ENCODE measurements at regions not wholly inside any gene's neighbourhood (a gene's known extent, or its start where the extent isn't known, plus 50 kb on each side); places are given as distances from the start of the nearest gene placed in this dataset.

DNA sequence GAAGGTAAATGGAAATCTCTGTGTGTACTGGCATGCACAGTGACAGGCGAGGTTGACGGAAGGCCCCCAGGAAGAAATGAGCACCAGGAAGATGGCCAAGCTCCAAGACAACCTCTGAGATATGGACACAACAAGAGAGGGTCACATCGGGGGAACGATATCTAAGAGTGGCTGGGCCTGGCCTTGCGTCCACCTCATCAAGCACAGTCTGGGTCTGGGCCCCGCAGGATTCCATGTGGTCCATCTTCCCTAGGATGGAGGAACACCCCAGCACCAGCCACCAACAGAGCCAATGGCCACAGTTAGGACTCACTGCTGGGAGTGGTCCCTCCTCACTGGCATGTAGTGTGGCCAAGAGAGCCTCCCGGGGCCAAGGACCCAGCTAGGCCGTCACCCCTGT, 272.6 kb upstream of the AGTR2 start:
- Histone ChIP-seq H3K14ac (replicated peaks; ENCODE audit: low read depth, low read length) (no peak overlapping the region), H3K4ac (ENCODE audit: low read depth, low read length) (no peak overlapping the region), H4K91ac (ENCODE audit: insufficient read depth, low read depth, low read length) (no peak overlapping the region), H4K20me1 (ENCODE audit: insufficient read depth, low read length) (no peaks in the 10 kb centered on the region; the same call in 1 of the 2 replicates), H3K9me3 (ENCODE audit: control insufficient read depth, insufficient read depth, low read length) (peaks cover 14% of the 10 kb centered on the region; the same call in 1 of the 2 replicates), H2BK20ac (ENCODE audit: low read depth, low read length) (no peak overlapping the region), H2AK5ac (ENCODE audit: low read depth, low read length) (no peak overlapping the region), H2AFZ (replicated peaks; ENCODE audit: low read length, poor library complexity) (no peak overlapping the region), H3K4me2 (ENCODE audit: low read depth, low read length) (no peak overlapping the region), H3K4me3 (ENCODE audit: insufficient read depth, low read depth, low read length) (no peak overlapping the region), H3K9ac (ENCODE audit: low read depth, low read length) (no peak overlapping the region), H4K5ac (ENCODE audit: low read depth, low read length) (no peak overlapping the region), H2BK15ac (ENCODE audit: low read depth, low read length) (no peak overlapping the region), H2BK5ac (ENCODE audit: low read depth, low read length, poor library complexity, severe bottlenecking) (no peak overlapping the region), H2BK120ac (ENCODE audit: low read depth, low read length) (no peak overlapping the region), H3K27ac (ENCODE audit: insufficient read depth, low read length) (no peak overlapping the region), H3K36me3 (ENCODE audit: control insufficient read depth, insufficient read depth, low read length) (no peaks in the 10 kb centered on the region), H2AK9ac (replicated peaks; ENCODE audit: low read depth, low read length, poor library complexity) (no peak overlapping the region), H3K23ac (ENCODE audit: low read depth, low read length) (no peak overlapping the region), H4K8ac (ENCODE audit: low read depth in 2 of 2, low read length in 2 of 2) (no peak overlapping the region), H3K79me1 (ENCODE audit: low read depth in 1 of 2, low read length in 2 of 2) (no peaks in the 10 kb centered on the region), H3K27me3 (ENCODE audit: control insufficient read depth, insufficient read depth, low read length) (peaks cover 15% of the 10 kb centered on the region; the same call in 1 of the 2 replicates), H3K18ac (ENCODE audit: low read depth, low read length) (no peak overlapping the region), H3K9me1 (ENCODE audit: insufficient read depth, low read length) (no peaks in the 10 kb centered on the region), H3K4me1 (ENCODE audit: control insufficient read depth, insufficient read depth, low read length) (no peaks in the 10 kb centered on the region), H3K56ac (ENCODE audit: extremely low read depth, insufficient read depth, low read length) (no peak overlapping the region)
- TF ChIP-seq CHD1 (IDR thresholded peaks at IDR 0.05; ENCODE audit: low read depth, low read length) = no peak
- TF ChIP-seq, protein P1, sequence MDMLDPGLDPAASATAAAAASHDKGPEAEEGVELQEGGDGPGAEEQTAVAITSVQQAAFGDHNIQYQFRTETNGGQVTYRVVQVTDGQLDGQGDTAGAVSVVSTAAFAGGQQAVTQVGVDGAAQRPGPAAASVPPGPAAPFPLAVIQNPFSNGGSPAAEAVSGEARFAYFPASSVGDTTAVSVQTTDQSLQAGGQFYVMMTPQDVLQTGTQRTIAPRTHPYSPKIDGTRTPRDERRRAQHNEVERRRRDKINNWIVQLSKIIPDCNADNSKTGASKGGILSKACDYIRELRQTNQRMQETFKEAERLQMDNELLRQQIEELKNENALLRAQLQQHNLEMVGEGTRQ (IDR thresholded peaks at IDR 0.05; ENCODE audit: low read depth, low read length) = no peak
- no peak for TF ChIP-seq CTCF (conservative IDR thresholded peaks at IDR 0.05; ENCODE audit: low read depth, low read length)
- no peak for TF ChIP-seq SMC3 (IDR thresholded peaks at IDR 0.05; ENCODE audit: low read depth, low read length)
- no peak for TF ChIP-seq RCOR1 (IDR thresholded peaks at IDR 0.05; ENCODE audit: insufficient replicate concordance, low read length)
- no peak for TF ChIP-seq ELK1 (IDR thresholded peaks at IDR 0.05; ENCODE audit: borderline replicate concordance, low read depth, low read length)
- no peak for TF ChIP-seq FOS (IDR thresholded peaks at IDR 0.05; ENCODE audit: low read depth, low read length)
- TF ChIP-seq POLR2A (IDR thresholded peaks at IDR 0.05; ENCODE audit: low read depth, low read length) = no peak
- TF ChIP-seq CEBPB (IDR thresholded peaks at IDR 0.05; ENCODE audit: low read depth, low read length) = no peak
- no peak for TF ChIP-seq MAFK (IDR thresholded peaks at IDR 0.05; ENCODE audit: low read depth, low read length)
- ATAC-seq (ENCODE audit: low read depth) (no peak), DNase-seq (no peak)
- BruUV-seq (replicated peaks) = no TSS peak
- POLR2A ChIA-PET (ENCODE audit: unreplicated experiment) = no interaction called here
- dilution Hi-C loops (cut with HindIII; ENCODE audit: low sequenced_read_pairs, unreplicated experiment) (no loop called here), intact Hi-C loops (cut with micrococcal nuclease) (no loop called here), in situ Hi-C loops (cut with MboI; ENCODE audit: low sequenced_read_pairs) (no loop called here)
- CTCF ChIA-PET = no interaction called here
- 90% methylated on average over 2 of the region's 8 CpGs; no CpG with 5 or more reads in 1 of the 2 experiments for WGBS, 2 experiments (ENCODE audit: extremely low coverage in 2 of 2, insufficient read length in 1 of 2)
